GM12892 (cell line): ENCODE measurements at regions not wholly inside any gene's neighbourhood (a gene's known extent, or its start where the extent isn't known, plus 50 kb on each side); places are given as distances from the start of the nearest gene placed in this dataset.

Source experiments
- POLR2A ChIP-seq: IDR thresholded peaks from 2 replicates; pipeline ENCODE4 v1.6.1; 2011; ENCODE audit warnings: low read depth, low read length, control low read depth
- POLR2AphosphoS5 ChIP-seq: IDR thresholded peaks from 2 replicates; pipeline ENCODE4 v1.6.1; 2011; ENCODE audit warnings: low read depth, low read length, control low read depth

- TF ChIP-seq POLR2AphosphoS5 (no peak), POLR2A (no peak)
Measured at GRCh38 chr18:2468051-2468450, 103.3 kb downstream of the METTL4 start.
